ENCODE measurements at regions not wholly inside any gene's neighbourhood (a gene's known extent, or its start where the extent isn't known, plus 50 kb on each side); places are given as distances from the start of the nearest gene placed in this dataset.

DNA sequence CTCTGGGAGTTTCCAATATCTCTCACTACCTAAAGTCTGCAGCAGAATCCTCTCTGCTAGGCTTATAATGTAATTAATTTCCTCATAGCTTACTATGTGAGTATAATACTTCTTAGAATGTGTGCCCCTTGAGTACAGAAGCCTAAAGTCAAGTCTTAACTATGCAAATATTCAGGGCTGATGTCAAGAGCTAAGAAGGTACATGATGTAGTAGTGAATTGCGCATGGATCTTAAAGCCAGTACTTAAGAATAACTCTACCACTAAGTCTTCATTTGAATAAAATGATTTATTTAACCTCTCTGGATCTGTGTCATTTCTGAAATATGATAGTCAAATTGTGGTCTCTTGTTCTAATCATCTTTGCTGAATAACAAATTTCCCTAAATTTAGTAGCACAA is 442.9 kb downstream of the DTWD2 start:
- DNase-seq (ENCODE audit: low read depth, low spot score) (no peak), ATAC-seq (no peak), FAIRE-seq (no peak)
- Histone ChIP-seq H3K27me3 (replicated peaks in 1 of 2; ENCODE audit: control insufficient read depth in 2 of 2, insufficient read depth in 2 of 2, low read length in 1 of 2) (no peaks in the 10 kb centered on the region), H3K36me3 (ENCODE audit: control insufficient read depth in 2 of 2, insufficient read depth in 2 of 2, low read length in 1 of 2) (no peaks in the 10 kb centered on the region), H3K4me1 (ENCODE audit: control insufficient read depth, insufficient read depth, low read length) (no peaks in the 10 kb centered on the region), H2AFZ (ENCODE audit: control insufficient read depth, low read depth, low read length) (no peak overlapping the region), H3K79me2 (ENCODE audit: control insufficient read depth, insufficient read depth, low read length) (no peaks in the 10 kb centered on the region), H3K27ac (ENCODE audit: control insufficient read depth, insufficient read depth) (no peak overlapping the region), H3K9me3 (replicated peaks; ENCODE audit: control insufficient read depth, insufficient read depth, low read length) (no peaks in the 10 kb centered on the region), H4K20me1 (ENCODE audit: control insufficient read depth, insufficient read depth) (no peaks in the 10 kb centered on the region), H3K4me3 (no peak overlapping the region), H3K9ac (ENCODE audit: control insufficient read depth, insufficient read depth, low read length) (no peak overlapping the region), H3K4me2 (ENCODE audit: control insufficient read depth, insufficient read depth) (no peak overlapping the region)
- in situ Hi-C loops (cut with MboI) = no loop called here
- ChIA-PET RAD21 (ENCODE audit: unreplicated experiment) (no interaction called here), CTCF (no interaction called here), POLR2A (no interaction called here), SMC1A (ENCODE audit: uncharacterized antibody, unreplicated experiment) (interaction anchor here (0.7 kb wide), 1 partner anchor 17 kb away, joined by 3 read pairs; no protein-coding TSS in a partner anchor)
- TF ChIP-seq ATF7 (IDR thresholded peaks at IDR 0.05; ENCODE audit: low read depth) = no peak
- no peak for TF ChIP-seq CEBPB (IDR thresholded peaks at IDR 0.05; ENCODE audit: borderline replicate concordance in 1 of 2, low read depth in 2 of 2, low read length in 2 of 2)
- TF ChIP-seq, protein P1, sequence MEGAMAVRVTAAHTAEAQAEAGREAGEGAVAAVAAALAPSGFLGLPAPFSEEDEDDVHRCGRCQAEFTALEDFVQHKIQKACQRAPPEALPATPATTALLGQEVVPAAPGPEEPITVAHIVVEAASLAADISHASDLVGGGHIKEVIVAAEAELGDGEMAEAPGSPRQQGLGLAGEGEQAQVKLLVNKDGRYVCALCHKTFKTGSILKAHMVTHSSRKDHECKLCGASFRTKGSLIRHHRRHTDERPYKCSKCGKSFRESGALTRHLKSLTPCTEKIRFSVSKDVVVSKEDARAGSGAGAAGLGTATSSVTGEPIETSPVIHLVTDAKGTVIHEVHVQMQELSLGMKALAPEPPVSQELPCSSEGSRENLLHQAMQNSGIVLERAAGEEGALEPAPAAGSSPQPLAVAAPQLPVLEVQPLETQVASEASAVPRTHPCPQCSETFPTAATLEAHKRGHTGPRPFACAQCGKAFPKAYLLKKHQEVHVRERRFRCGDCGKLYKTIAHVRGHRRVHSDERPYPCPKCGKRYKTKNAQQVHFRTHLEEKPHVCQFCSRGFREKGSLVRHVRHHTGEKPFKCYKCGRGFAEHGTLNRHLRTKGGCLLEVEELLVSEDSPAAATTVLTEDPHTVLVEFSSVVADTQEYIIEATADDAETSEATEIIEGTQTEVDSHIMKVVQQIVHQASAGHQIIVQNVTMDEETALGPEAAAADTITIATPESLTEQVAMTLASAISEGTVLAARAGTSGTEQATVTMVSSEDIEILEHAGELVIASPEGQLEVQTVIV (IDR thresholded peaks at IDR 0.05; ENCODE audit: borderline replicate concordance, partially characterized antibody) = no peak
- TF ChIP-seq EED (IDR thresholded peaks at IDR 0.05; ENCODE audit: low read depth) = no peak
- no peak for TF ChIP-seq WRNIP1 (IDR thresholded peaks at IDR 0.05; ENCODE audit: borderline replicate concordance, low read depth, low read length)
- no peak for TF ChIP-seq SMAD1 (IDR thresholded peaks at IDR 0.05; ENCODE audit: low read depth, partially characterized antibody)
- no peak for TF ChIP-seq BHLHE40 (IDR thresholded peaks at IDR 0.05; ENCODE audit: borderline replicate concordance in 1 of 2, low read depth in 2 of 2, low read length in 1 of 2)
- TF ChIP-seq FOXM1 (IDR thresholded peaks at IDR 0.05; ENCODE audit: low read depth, low read length) = no peak
- no peak for TF ChIP-seq BMI1 (IDR thresholded peaks at IDR 0.05; ENCODE audit: borderline replicate concordance)
- no TSS peak for BruUV-seq (replicated peaks)
- intact Hi-C loops (cut with micrococcal nuclease; ENCODE audit: unreplicated experiment) = no loop called here
- WGBS (ENCODE audit: insufficient coverage, insufficient replicate concordance, low lambda C conversion rate, missing lambda C conversion rate) = 0% methylated on average over 1 of the region's 1 CpG

All from GM12878 (cell line).